ENCODE measurements at regions not wholly inside any gene's neighbourhood (a gene's known extent, or its start where the extent isn't known, plus 50 kb on each side); places are given as distances from the start of the nearest gene placed in this dataset.
"Not testable (repeated sequence)": the region's sequence is repeated elsewhere in the genome, so short reads cannot be mapped to it uniquely, and the experiment has no call there.

GRCh38 chr5:99686538-99686937 is 757.7 kb upstream of the CHD1 start:
- no peak for DNase-seq

DNA sequence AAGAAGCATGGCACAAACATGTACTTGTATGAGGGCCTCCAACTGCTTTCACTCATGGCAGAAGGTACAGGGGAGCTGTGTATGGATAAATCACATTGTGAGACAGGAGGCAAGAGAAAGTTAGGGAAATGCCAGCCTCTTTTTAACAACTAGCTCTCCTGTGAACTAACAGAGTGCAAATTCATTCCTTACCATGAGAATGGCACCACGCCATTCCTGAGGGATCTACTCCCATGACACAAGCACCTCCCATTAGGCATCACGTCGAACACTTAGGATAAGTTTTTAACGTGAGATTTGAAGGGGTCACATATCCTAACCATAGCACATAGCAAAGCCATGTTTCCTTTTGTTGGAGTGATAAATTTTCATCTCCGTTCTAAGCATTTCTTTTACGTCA is 747.2 kb upstream of the CHD1 start:
- no peak for DNase-seq

- no peak for DNase-seq
Observed at GRCh38 chr5:99674101-99674500, 745.3 kb upstream of the CHD1 start.

DNA sequence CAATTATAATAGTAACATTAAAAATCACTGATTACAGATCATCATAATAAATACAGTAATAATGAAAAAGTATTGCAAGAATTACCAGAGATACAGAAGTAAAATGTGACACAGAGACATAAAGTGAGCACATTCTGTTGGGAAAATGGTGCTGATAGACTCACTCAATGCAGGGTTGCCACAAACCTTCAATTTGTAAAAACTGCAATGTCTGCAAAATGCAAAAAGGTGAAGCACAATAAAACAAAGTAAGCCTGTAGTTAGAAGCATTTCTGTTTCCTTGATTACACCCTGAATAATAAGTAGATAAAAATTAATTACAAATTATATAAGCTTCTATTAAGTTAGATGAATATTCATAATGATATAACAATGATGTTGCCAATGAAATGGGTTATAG is 736.2 kb upstream of the CHD1 start:
- DNase-seq: no peak

DNA sequence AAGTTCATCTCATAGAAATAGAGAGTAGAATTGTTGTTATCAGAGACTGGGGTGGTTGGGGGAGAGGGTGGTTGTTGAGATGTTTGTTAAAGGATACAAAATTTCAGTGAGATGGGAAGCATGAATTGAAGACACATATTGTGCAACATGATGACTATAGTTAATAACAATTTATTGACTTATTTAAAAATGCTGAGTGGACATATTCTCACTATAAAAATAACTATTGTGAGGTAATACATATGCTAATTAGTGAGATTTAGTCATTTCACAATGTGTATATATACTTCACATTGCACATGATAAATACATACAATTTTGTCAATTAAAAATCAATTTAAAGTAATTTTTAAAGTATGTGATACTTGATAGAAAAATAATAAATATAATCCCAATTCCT is 722.5 kb upstream of the CHD1 start:
- no peak for DNase-seq

- DNase-seq: no peak
Observed at GRCh38 chr5:99646011-99646647, 717.3 kb upstream of the CHD1 start.

DNA sequence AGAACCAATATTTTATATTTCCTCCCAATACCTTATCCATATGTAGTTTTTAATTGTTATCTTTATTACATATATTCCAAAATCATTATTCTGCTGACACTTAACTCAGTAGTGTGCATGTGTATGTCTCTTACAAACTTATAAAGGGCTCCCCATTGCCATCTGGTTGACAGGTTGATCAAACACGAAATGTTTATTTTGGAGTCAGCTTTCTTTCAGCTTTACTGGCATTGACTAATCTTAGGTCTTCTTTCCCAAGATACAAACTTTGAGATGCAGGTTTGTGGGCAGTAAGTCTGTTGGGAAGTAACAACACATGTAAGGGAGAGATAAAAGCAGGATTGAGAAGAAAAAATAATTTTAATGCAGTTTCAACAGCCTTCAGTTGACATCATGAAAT is 716.0 kb upstream of the CHD1 start:
- no peak for DNase-seq

GRCh38 chr5:99640646-99641045 is 711.8 kb upstream of the CHD1 start:
- DNase-seq: no peak

- no peak for DNase-seq
Observed at GRCh38 chr5:99639905-99640304, 711.1 kb upstream of the CHD1 start.

DNA sequence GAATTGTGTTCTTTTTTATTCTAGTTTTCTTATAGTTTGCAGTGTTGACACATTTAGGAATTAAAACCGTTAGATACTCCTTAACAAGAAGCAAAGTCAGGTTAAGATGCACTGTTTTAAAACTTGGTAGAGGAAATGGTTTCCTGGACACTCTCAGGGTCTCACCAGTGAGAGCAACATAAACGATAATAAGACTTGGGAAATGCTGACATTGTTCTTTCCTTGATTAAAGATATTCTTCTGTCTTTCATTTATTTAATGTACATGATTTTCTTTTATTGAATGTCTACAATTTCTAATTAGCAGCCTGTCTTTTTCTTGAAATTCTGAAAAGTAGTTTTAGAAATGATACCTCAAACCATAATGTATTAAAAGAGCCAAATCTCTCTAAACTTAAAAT is 707.9 kb upstream of the CHD1 start:
- DNase-seq: no peak

- no peak for DNase-seq
Observed at GRCh38 chr5:99621772-99622681, 693.2 kb upstream of the CHD1 start.

DNA sequence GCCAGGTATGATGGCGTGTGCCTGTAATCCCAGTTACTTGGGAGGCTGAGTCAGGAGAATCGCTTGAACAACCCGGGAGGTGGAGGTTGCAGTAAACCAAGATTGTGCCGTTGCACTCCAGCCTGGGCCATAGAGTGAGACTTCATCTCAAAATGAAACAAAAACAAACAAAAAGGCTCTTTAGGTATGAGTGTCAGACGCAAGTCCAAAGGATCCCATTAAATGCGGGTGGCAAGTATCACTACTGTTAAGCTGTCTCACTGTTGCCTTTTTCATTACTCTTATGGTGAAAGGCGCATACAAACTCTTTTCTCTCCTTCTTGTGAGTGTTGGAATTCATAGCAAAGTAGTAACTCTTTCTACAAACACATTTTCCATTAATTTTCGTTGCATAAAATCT is 688.5 kb upstream of the CHD1 start:
- DNase-seq: no peak

DNA sequence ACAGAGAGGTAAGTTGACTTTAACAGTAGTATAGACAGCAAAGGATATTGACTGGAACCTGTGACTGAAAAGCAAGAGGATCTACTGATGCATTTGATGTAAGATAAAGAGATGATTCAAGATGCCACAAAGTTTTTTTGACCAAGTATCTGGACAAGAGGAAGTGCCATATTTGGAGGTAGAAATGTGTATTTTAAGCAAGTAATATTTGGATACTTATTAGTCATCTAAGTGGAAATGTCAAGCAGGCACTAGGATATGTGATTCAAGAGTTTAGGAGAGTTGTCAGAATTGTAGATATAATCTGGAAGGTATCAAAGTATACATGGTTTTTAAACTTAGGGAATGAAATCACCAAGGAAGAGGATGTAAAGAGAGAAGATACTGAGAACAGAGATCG is 686.1 kb upstream of the CHD1 start:
- DNase-seq: no peak

- no peak for DNase-seq
Observed at GRCh38 chr5:99607124-99607523, 678.3 kb upstream of the CHD1 start.

GRCh38 chr5:99605904-99606303 is 677.1 kb upstream of the CHD1 start:
- no peak for DNase-seq

DNA sequence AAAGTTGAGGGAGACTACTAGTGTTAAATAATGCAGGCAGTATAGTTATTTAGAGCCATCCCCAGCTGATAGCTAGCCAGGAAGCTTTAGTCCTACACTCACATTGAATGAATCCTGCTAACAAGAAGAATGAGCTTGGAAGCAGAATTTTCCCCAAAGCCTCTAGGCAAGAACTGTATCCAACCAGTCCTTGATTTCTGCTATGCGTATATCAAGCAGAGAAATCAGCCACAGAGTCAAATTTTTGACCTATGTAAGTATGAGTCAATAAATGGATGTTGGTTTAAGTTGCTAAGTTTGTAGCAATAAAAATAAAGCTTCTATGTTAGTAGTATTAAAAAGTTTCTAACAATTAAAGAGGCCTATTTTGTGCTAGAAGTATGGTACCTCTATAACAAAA is 672.1 kb upstream of the CHD1 start:
- DNase-seq: no peak

DNA sequence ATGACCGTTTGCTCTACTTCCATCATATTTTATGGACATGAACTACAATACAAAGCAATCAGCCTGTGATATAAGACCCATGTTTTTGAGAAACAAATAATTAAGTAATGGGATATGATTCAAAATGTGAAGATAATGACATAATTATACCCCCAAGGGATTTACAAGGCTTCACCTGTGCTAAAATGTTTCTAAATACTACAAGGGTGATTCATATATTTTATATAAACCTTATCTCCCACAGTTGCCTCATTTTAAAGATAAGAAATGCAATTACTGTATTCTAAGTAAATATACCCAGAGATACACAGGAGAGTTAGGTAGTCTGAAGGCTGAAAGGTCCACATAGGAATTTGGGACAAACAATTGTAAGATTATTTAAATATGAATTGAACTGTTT is 662.0 kb upstream of the CHD1 start:
- no peak for DNase-seq

GRCh38 chr5:99589424-99589823 is 660.6 kb upstream of the CHD1 start:
- DNase-seq: no peak

- no peak for DNase-seq
Observed at GRCh38 chr5:99587983-99588382, 659.2 kb upstream of the CHD1 start.

- no peak for DNase-seq
Observed at GRCh38 chr5:99586878-99587277, 658.1 kb upstream of the CHD1 start.

DNA sequence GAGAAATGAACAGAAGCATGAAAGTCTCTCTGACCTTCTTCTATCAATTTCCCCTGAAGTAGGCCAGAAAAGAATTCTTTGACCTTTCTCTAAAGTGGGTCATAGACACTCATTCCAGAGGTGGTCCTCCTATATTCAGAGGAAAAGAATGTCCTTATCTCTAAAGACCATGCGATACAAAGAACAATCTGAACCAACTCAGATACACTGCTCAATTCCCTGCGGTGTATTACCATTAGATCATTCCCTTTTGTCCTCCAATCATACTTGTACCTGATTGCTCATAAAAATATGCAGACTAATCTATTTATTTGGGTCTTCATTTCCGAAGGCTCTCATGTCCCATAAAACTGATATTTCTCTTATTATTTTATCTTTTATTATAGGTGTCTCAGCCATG is 652.4 kb upstream of the CHD1 start:
- DNase-seq: not testable (repeated sequence)

DNA sequence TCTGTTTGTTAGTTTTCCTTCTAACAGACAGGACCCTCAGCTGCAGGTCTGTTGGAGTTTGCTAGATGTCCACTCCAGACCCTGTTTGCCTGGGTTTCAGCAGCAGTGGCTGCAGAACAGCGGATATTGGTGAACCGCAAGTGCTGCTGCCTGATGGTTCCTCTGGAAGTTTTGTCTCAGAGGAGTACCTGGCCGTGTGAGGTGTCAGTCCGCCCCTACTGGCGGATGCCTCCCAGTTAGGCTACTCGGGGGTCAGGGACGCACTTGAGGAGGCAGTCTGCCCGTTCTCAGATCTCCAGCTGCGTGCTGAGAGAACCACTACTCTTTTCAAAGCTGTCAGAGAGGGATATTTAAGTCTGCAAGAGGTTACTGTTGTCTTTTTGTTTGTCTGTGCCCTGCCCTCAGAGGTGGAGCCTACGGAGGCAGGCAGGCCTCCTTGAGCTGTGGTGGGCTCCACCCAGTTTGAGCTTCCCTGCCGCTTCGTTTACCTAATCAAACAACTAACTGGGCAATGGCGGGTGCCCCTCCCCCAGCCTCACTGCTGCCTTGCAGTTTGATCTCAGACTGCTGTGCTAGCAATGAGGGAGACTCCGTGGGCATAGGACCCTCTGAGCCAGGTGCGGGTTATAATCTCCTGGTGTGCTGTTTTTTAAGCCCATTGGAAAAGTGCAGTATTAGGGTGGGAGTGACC is 634.3 kb upstream of the CHD1 start:
- not testable (repeated sequence) for DNase-seq

DNA sequence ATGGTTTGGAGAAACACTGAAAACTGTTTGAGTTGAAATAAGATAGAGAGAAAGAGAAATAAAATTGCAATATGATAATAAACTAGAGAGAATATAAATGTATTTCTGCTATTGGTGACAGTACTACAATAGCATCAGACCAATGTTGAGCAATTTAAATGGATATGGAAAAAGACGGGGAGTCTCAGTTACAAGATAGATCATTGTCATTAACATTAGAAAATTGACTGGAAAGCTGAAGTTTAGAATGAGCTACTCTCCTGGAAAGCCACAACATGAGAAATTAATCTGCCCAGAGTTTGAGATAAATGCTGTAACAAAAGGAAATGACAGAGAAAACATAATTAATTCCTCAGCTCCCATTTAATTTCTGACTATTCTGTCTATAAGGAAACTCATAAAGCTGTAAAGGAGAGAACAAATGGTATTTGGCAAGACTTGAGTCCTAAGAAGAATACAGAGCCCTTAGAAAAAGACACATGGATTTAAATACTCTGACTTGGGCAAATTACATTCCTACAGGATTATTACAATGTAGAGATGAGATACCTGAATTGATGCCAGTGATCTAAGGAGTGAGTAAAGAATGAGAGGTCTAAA is 624.5 kb upstream of the CHD1 start:
- no peak for DNase-seq

DNA sequence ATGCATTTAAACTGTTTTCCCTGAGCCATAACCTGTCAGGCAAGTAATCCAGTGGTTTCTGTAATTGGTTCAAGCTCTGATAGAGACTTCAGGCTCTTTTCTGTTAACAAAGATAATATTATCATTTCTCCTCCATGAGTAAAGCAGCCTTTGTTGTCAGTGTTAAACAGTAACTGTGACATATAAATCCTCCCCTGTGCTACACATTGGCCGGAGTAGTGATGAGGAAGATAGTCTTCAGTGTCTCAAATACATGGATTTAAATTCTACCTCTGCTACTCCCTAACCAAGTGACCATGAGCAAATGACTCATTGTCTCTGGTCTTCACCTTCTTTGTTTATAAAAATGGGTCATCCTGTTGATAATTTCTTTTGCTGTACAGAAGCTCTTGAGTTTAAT is 615.5 kb upstream of the CHD1 start:
- DNase-seq: no peak

Data from stimulated activated CD4-positive, alpha-beta T cell treated with anti-CD3 and anti-CD28 coated beads, Interleukin-4, amount 100 ng/mL, for 24 hours (primary cell).